WTC11 (cell line): ENCODE measurements at regions not wholly inside any gene's neighbourhood (a gene's known extent, or its start where the extent isn't known, plus 50 kb on each side); places are given as distances from the start of the nearest gene placed in this dataset.

Experiments
- CTCF ChIP-seq: fragments of 200-600 bp; IDR thresholded peaks from 2 replicates; pipeline ENCODE4 v1.8.0; 2022; ENCODE audit warnings: antibody characterized with exemption
- ELF4 ChIP-seq: sonication (generic); formaldehyde crosslinking; IDR thresholded peaks from 2 replicates; pipeline ENCODE4 v1.8.1; 2022; ENCODE audit warnings: low read depth, mild to moderate bottlenecking, moderate library complexity, missing genetic modification reagents
- NR3C1 ChIP-seq: sonication (generic); formaldehyde crosslinking; conservative IDR thresholded peaks from 2 replicates; pipeline ENCODE4 v1.8.1; 2023; ENCODE audit warnings: low read depth, mild to moderate bottlenecking, missing genetic modification reagents
- SMAD3 ChIP-seq: sonication (generic); formaldehyde crosslinking; IDR thresholded peaks from 2 replicates; pipeline ENCODE4 v1.8.0; 2022; ENCODE audit warnings: missing genetic modification reagents, mild to moderate bottlenecking, borderline replicate concordance
- TF ChIP-seq, protein P1 (sequence below): sonication (generic); formaldehyde crosslinking; IDR thresholded peaks from 2 replicates; pipeline ENCODE4 v1.8.1; 2022; ENCODE audit warnings: mild to moderate bottlenecking, moderate library complexity, missing genetic modification reagents
- TF ChIP-seq, protein P2 (sequence below): sonication (generic); formaldehyde crosslinking; IDR thresholded peaks from 2 replicates; pipeline ENCODE4 v1.8.0; 2023; ENCODE audit warnings: mild to moderate bottlenecking, missing genetic modification reagents

DNA sequence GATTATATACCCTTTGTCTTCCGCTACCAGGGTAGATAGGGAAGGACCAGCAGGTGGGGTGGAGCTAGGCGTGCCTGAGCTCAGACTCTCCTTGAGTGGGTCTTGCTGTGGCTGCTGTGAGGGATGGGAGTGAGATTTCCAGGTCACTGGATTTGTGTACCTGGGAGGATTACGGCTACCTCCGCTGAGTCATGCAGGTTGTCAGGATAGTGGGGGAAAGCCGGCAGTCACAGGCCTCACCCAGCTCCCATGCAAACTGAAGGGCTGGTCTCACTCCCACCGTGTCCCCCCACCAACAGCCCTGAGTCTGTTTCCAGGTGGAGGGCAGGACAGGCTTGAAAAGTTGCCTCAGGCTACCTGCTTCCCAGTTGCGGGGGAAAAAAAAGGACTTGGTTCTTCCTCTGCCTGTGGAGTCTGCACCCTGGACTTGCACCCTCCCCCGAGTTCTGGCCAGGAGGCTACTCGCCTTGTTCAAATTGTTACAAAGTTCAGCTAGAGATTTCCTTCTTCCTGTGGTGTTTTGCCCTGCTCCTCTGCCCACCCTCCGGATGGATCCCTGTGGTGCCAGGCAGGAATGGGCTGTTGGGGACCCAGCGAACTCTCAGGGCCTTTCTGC lies 268.3 kb downstream of the VAPA start:
- TF ChIP-seq CTCF (no peak), SMAD3 (CRISPR knock-in tag) (no peak), NR3C1 (no peak), ELF4 (CRISPR knock-in tag) (no peak)
- TF ChIP-seq, protein P1, sequence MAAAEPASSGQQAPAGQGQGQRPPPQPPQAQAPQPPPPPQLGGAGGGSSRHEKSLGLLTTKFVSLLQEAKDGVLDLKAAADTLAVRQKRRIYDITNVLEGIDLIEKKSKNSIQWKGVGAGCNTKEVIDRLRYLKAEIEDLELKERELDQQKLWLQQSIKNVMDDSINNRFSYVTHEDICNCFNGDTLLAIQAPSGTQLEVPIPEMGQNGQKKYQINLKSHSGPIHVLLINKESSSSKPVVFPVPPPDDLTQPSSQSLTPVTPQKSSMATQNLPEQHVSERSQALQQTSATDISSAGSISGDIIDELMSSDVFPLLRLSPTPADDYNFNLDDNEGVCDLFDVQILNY (CRISPR knock-in tag), result no peak
- TF ChIP-seq, protein P2, sequence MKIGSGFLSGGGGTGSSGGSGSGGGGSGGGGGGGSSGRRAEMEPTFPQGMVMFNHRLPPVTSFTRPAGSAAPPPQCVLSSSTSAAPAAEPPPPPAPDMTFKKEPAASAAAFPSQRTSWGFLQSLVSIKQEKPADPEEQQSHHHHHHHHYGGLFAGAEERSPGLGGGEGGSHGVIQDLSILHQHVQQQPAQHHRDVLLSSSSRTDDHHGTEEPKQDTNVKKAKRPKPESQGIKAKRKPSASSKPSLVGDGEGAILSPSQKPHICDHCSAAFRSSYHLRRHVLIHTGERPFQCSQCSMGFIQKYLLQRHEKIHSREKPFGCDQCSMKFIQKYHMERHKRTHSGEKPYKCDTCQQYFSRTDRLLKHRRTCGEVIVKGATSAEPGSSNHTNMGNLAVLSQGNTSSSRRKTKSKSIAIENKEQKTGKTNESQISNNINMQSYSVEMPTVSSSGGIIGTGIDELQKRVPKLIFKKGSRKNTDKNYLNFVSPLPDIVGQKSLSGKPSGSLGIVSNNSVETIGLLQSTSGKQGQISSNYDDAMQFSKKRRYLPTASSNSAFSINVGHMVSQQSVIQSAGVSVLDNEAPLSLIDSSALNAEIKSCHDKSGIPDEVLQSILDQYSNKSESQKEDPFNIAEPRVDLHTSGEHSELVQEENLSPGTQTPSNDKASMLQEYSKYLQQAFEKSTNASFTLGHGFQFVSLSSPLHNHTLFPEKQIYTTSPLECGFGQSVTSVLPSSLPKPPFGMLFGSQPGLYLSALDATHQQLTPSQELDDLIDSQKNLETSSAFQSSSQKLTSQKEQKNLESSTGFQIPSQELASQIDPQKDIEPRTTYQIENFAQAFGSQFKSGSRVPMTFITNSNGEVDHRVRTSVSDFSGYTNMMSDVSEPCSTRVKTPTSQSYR, result no peak
